Fibroblast of peridontal ligament (primary cell): ENCODE measurements at regions not wholly inside any gene's neighbourhood (a gene's known extent, or its start where the extent isn't known, plus 50 kb on each side); places are given as distances from the start of the nearest gene placed in this dataset.

ENCODE experiments used
- DNase-seq: peaks from one replicate; pipeline ENCODE4 v3.0.0-alpha.2; 2010; ENCODE audit errors: extremely low read depth

DNA sequence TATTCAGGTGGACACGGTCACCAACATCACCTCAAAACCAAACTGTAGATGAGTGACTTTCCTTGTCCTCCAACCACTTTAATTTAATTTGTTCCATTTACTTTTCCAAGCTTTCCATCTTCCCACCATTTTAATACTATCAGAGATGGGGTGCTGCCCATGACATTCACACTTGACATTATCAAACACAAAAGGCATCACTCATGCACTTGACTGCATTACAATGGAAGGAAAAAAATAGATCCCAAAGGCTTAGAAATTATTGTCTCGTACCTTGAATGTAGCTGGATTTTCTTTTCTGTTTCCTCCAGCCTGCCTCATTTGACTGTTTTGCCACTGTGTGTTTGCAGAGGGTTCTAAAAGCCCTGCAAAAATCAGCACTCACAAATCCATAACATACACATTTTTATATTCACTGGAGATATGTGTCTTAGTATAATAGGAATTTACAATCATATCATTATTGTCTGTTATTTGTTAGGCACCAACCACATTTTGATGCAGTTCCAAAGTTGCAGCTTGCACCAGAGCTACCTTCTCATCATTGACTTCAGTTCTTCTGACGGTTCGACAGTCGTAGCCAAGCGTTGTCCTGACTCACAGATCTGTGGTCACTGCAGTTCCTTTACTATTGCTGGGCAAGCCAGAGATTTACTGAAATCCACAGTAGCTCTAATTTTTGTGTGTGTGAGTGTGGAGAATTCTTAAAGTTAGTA lies 712.3 kb upstream of the WWC1 start:
- DNase-seq: peak; percentile 22

DNA sequence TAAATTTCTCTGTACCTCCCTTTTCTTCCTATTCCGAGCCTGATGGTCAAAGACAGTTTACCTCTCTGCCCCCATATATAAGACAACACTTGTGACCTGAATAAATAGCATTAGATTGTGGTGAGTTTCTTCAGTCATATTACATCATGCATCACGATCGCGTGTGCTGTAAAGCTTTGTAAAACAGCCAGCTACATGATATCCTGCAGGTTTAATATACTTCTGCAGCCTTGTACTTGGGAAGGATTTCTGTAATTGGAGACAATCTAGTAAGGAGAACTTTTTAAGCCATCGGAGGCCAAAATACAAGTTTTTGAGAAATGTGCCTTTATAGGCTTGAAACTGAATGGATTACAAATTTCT lies 711.8 kb upstream of the WWC1 start:
- DNase-seq: no peak

DNA sequence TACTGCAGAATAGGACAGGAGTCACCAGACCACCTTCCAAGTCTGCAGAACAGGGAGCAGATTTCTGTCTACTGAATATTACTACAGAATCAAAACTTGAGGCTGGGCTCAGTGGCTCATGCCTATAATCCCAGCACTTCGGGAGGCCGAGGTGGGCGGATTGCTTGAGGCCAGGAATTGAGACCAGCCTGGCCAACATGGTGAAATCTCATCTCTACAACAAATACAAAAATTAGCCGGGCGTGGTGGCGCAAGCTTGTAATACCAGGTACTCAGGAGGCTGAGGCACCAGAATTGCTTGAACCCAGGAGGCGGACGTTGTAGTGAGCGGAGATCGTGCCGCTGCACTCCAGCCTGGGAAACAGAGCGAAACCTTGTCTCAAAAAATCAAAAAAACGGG lies 710.8 kb upstream of the WWC1 start:
- DNase-seq: no peak

DNA sequence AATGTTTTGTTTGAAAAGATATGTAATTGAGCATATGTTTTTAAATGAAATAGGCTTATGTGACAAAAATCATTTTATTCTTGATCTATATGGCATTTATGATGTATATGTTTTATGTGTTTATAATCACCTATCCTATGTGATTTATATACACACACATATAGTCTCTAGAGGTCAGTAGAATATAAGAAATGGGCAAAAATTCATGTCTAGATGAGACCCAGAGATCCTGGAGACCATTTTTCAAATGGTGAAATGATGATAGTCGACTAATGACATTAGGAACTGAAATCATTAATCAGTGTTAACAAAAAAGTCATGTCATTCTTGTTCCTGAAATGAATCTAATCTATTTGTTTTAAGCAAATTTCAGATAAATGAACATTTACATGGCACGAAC lies 709.2 kb upstream of the WWC1 start:
- DNase-seq: peak; percentile 54

DNA sequence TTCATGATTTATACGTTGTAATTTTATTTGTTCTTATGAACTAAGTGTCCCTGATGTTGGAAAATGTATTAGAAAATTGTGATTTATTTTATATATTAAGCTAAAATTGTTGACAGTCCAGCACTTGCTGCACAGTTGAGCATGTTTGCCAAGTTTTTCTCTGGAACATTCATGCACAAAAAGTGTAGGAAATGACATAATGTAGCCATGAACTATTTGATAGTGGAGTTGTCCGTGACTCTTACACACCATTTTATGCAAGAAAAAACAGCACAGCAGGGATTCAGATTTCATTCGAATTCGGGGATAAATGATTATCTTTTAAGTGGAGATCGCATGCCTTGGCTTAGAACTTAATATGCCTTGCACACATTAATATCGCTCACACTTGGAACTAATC lies 708.6 kb upstream of the WWC1 start:
- DNase-seq: peak; percentile 15

DNA sequence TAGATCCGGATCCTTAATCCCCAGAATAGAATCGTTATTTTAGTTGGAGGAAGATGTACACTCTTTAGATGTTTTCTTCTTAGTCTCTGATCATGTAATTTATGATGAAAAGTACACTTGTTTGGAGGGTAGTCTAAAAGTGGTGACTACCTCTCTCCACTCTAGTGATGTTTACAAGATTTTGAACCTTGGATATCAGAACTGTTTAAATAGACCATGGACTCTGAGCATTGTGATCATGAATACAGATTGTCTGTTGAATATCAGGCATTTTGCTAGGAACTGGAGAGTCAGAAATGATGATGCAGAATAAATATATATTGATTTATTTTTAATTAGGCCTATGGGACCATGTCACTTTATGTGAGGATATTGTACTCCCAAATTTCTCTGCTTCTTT lies 706.3 kb upstream of the WWC1 start:
- no peak for DNase-seq

DNA sequence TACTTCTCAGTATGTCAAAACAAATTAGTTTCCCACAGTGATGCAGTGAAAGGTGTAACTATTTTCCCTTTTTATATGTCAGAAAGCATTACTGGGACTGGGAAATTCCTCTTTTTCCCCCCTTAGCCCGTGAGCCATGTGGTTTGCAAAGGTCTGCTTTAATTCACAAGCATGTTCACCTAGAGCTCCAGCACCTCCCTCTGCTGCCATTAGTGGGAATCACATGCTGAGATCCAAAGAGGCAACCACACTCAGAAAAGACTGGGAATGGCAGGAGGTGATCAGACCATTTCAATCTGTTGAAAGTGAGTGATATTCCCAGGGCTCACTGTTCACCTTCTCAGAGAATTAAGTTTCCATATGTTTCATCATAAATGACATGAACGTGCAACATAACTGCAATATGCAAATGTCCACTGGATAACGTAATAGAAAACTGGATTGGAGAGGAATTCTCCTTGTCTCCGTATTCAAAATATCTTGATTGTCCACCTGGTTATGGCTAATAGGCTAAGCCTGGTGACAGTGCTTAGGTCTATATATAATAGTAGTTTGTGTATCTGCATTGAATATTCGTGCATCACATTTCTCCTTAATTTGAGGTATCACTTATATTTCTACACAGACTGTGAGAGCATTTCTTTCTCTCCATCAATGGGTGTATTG lies 703.5 kb upstream of the WWC1 start:
- peak; percentile 26 for DNase-seq

DNA sequence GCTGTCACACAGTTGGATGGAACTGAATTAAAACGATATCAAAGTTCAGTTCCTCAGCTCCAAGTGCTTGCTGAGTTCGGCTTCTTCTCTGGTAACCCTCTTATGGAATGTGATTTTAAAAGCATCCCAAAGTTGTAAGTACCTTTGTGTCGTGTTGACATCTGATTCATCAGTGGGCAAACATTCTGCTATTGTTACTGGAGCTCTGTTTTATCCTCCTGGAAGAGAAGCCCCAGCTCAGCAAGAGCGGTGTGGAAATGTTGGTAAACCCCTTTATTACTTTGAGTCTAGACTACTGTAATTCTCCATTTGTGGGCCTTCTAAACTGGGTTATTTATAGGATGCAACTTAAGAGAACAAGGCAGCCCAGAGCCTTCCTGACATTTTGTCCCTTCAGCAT lies 699.3 kb upstream of the WWC1 start:
- no peak for DNase-seq

DNA sequence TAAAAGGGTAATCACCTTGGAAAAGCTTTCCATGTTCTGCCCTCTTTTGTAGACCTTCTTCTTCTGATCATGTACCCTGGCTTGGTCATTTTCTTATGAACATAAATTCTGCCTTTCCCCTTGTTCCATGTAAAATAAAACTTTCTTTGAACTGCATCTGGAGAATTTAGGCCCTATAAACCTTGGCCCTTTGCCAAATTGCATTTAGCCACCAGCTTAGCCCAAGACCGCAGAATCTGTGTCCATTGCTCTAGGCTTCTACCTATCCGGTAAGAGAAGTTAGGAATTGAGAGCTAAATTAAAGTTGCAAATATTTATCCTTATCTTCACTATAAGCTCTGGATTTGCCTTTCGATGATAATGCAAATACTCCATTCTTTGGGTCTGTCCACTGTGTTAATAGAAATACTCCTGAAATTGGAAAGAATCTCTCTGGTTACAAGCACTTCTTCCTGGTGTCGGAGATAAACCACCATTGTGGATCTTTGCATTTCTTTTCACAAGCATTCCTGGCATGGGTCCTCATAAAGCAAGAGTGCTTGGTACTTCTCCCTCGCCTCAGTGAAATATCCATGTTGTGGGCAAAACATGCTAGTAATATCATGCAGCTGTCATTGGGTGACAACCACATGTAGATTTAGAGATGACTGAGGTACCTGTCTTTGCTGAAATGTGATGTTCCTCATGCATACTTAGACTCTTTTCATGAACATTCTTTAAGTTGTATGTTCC lies 698.0 kb upstream of the WWC1 start:
- no peak for DNase-seq

DNA sequence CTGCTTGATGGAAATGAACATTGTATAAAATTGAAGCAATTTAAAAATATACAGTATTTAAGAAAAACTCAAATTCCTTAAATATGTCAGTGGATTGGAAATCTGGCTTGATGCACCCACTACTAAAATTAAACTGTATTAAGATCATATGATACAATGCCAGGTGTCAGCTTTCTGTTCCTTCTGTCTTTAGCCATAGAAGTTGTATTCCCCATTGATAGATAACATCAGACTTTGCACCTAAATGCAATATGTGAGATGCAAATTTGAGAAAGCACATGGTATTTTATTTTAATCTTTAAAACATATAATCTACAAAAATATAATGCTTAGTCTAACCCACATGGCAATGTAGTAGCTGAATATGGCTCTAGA lies 697.4 kb upstream of the WWC1 start:
- no peak for DNase-seq

DNA sequence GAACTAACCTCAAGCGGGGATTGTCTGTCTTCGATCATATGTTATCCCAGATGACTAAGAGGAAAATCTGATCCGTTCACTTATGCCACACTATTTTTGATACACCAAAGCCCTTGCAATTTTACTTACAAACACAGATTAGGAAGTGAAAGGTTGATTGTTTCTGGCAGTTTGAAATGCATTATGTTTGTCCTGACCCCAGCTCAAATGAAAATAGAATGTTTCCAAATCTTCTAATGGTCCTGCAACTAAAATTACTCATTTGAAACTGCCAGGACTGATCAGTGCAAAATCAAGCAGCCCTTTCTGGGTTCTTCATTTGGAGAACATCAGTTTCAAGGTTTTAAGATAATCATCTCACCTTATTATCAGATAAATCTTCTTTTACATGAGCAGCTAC lies 696.7 kb upstream of the WWC1 start:
- no peak for DNase-seq

DNA sequence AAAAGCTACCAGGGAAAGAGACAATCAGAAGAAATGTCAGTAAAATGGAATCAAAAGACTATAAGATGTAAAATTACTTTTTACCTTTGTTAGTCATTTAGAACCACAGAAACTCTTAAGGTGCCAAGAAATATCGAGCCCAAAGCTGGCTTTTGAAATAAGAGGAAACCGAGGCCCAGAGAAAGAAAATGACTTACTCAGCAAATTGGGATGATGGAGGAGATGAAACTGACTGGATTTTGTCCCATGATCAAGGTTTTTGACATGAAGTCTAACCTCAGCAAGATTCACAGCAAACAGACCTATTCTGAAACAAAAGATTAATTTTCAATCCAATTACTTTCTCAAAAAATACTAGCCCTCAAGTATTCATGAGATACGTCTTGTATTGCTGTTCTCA lies 696.2 kb upstream of the WWC1 start:
- DNase-seq: no peak

DNA sequence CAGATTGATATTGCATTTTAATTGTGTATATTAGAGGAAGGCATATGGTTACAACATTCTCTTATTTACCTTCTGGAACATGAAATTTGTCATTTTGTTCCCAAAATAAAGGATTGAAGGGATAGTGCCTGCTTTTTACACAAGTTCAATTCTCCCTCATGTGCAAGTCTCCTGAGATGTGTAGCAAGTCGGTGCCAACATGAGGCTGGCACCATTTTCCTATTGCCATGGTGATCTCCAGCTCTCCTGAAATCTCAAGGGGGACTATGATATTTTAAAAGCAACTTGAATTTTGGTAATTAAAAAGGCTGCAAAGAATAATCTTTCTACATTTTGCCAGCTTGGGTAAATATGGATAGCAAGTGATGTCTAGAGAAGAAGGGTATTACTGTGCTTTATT lies 693.3 kb upstream of the WWC1 start:
- DNase-seq: no peak

DNA sequence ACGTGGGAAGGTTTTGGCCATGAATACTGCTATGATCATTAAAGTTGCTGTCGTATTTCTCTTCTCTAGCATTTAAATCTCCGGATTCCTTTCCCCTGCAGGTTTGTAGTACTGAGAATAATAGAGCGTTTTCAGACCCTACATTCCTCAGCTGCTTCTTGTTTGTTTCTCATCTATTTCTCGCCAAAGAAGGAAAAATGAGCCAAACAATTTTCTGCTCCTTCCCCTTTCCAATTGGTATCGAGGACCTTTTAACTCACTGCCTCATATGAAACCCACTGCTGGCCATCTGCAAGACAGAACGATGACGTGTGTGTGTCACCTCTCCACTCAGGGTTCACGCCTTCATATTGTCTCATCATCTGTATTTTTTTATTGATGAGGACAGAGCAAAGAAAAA lies 689.4 kb upstream of the WWC1 start:
- DNase-seq: peak; percentile 19

DNA sequence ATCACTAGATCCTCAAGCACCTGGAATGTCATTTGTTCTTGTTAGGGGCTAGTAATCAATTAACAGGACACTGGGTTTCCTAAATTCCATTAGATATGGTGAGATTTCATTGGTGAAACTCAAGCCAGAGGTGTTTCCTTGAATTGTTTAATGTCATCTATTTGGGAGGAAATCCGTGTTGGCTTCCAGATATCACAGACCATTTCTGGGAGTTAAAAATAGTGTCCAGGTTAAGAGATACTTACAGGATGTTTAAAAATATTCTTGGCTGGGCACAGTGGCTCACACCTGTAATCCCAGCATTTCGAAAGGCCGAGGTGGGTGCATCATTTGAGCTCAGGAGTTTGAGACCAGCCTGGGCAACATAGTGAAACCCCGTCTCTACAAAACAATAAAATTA lies 688.3 kb upstream of the WWC1 start:
- no peak for DNase-seq

DNA sequence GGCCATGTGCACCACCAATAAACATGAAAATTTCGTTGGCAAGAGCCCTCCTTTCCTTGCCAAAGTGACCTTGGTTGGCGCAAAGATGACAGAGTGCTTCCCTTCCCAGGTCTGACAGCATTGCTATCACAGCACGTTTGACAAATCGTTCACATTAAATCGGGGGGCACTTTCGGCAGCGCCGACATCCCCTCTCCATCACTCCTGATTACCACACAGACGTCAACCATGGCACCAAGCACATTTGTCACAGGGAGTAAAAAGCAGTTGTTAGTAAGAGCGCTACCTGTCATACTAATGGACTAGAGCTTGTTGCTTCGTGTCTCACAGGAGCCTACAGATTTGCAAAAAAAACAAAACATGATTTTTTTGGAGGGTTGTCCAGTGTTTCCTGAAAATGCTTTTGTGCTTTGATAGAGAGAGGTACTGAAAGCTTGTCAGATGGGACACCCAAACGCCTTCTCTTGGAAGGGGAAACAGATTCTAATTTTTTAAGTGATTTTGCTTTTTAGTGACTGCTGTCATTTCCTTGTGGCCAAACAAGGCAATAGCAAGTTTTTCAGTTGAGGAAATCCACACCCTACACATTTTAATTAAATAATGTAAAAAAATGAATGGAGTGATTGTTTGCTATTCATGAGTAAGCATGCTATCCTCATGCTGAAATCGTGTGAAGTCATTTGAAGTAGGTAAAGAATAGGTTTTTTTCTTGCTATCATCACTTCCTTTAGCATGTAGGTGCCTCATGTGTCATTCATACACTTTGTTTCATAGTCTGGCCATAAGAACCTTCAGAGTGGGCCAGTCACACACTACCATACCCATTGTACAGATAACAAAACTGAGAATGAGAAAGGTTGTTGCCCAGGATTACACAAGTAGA lies 682.8 kb upstream of the WWC1 start:
- DNase-seq: no peak

DNA sequence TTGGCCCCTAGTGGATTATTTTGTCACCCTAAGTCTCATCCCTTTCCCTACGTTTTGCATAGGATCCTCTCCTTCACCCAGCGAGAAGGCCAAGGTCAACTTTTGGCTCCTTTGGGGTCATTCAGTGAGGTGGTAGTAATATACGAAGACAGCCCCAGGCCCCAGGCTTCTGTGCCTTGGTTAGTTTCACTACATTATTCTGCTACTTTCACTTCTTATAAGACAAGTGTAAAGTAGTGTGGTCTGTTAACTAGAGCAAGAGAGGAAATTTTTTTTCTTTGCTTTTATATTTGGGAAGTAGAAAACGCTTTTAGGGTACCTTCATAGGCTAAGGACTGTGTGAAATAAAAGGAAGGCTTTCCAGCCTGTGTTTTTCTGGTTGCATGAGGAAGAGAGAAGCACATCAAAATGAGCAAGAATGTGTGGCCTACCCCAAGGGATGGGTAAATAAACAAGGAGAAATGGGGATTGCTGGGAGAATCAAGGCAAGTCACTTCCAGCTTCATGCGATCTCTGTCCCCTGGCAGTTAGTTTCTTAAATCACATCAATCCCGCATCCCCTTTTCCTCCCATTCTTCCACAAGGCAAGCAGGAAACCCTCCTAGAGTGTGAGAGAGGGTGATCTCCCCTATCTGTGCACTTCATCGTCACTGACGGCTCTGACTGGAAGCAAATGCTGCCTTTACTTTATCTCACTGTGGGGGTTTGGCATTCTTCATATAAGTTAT lies 677.0 kb upstream of the WWC1 start:
- peak; percentile 25 for DNase-seq

DNA sequence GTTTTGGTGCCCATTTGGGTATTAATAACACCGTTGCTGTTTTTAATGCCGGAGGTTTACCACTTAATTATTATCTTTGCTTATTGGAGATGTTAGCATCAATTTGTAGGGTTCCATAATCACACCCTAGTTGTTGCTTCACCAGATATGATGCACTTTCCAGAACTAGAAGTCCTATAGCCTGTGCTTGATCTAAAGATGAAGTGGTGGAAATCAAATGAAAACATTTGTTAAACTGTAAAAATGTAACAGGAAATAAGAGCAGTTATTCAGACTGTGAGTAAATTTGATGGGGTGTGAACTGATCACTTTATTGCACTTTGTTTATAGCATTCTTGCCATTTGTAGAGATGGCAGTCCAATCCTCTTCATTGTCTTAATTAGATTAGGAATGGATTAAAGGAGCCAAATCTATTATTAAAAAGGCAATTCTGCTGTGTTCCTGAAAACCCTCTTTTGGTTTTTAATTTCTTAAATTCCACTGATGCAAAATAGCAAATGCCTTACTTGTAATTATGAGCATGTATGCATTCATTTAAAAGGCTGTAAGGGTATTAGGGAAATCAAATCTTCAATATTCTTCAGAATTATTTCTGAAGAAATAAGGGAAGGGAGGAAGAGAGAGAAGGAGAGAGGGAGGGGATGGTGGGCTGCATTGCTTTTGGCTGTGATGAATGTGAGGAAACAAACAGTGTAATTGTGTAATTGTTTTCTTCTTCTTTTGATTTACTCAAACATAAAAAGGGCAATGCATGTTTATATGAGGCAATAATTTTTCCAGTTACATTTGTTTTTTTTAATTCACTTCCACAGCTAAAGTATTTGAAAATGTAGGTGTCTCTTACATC lies 675.2 kb upstream of the WWC1 start:
- no peak for DNase-seq

DNA sequence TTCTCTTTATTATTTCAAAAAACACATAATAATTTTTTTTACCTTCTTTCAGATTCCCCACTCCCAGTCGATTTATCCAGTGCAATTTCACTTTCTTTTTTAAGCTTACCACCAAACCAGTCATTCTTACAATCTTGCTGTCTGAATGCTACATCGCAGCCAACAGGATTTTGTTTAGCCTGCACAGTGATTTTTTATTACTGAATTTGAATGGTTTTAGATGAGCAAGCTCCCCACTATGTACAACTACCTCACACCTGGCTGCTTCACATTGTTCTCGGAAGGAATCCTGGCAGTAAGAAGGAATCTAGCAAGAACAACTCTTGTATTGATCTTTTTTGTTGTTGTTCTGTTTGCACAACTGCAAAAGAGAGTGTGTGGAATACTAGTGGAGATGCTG lies 668.1 kb upstream of the WWC1 start:
- DNase-seq: no peak

DNA sequence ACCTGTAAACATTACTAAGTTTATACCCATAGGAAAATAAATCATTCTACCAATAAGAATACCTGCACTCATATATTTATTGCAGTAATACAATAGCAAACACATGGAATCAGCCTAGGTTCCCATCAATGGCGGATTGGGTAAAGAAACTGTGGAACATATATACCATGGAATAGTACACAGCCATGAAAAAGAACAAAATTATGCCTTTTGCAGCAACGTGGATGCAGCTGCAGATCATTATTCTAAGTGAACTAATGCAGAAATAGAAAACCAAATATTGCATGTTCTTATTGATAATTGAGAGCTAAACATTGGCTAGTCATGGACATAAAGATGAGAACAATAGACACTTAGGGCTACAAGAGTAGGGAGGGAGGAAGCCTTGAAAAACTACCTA lies 667.4 kb upstream of the WWC1 start:
- no peak for DNase-seq
